GM21515 (cell line): ENCODE measurements at regions not wholly inside any gene's neighbourhood (a gene's known extent, or its start where the extent isn't known, plus 50 kb on each side); places are given as distances from the start of the nearest gene placed in this dataset.

Source experiments
- ATAC-seq: cut with Tn5 transposase; IDR thresholded peaks from one replicate; pipeline ENCODE4 v1.9.1; 2021; ENCODE audit not compliant: unreplicated experiment

DNA sequence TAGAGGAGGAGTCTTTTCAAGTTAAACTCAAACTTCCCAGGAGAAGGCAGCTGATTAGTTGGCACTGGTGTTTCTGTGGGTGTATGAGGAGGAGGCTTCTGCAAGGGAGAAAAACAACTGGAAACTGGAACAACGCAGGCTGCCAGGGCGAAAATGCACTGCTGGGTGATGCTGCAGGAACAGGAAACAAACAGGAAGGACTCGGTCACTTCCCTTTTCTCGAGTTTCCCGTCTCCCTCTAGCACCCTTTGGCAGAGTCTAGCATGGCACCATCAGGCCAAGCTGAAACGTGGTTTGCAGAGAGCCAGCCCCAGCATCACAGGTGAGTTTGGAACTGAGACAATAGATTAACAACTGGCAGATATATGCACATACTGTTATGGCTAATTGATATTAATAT lies 77.5 kb upstream of the CAST start:
- no peak for ATAC-seq

DNA sequence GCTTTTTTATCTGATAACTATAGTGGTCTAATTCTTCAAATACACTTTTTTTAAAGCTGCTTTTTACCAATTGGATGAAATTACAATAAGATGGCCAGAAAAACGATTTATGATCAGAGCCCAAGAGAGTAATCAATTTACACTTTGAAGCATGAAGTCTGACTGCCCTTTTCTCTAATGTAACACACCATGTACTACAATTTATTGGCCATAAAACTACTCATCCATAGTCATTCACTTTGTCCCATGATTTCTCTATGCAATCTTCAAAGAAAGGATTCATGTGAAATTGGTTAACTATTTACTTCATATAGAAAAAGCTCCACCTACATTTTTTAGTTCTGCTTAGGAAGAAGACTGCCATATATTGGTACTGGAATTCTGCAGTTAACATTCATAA lies 73.6 kb upstream of the CAST start:
- ATAC-seq: no peak

DNA sequence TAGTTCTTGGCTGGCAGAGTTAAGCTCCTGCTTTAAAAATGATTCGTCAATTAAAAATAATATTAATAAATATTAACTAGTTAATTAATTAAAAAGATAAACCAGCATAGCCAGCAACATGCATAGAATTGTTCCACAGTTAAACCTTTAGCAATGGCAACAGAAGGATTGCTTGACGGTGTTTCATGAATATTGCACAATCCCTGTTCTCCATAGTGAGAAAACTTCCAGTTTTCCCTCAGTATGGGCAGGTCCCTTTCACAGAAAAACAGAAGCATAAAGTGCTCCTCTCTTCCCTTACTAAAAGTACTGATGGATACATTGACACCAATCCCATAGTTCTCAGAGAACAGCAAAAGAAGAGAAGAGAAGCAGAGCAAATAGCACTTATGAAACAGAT lies 71.4 kb upstream of the CAST start:
- no peak for ATAC-seq

DNA sequence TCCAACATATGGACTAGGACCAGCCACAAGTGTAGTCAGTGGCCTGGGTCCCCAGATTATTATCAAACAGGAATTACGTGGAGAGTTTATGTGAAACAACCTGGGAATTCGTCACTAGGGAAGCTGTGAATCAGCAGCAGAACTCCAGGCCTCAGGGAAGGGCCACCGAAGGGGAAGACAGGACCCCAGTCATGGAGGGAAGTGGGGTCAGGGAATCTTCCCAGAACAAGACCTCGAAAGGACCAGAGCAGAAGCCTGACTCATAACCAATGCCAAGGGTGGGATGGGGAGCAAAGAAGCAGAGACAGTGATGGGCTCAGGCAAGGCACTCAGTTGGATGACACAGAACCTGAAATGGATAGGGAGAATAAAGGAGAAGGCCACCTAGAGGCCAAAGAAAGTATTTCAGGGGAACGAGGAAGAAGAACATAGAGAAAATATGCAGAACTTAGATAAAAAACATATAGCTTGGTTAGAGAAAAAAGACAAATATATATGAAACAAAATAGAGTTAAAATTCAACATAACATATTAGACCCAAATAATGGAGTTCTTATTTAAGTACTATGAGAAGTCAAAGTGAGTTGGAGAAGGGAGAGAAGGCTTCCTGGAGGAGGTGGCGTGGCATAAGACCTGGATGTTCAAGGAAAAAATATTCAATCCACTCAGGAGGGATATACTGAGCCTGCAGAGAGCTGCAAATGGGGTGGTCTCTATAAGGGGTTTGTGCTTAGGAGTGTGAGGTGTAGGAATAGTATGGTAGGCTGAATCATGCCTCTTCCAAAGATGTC lies 66.7 kb upstream of the CAST start:
- ATAC-seq: no peak

DNA sequence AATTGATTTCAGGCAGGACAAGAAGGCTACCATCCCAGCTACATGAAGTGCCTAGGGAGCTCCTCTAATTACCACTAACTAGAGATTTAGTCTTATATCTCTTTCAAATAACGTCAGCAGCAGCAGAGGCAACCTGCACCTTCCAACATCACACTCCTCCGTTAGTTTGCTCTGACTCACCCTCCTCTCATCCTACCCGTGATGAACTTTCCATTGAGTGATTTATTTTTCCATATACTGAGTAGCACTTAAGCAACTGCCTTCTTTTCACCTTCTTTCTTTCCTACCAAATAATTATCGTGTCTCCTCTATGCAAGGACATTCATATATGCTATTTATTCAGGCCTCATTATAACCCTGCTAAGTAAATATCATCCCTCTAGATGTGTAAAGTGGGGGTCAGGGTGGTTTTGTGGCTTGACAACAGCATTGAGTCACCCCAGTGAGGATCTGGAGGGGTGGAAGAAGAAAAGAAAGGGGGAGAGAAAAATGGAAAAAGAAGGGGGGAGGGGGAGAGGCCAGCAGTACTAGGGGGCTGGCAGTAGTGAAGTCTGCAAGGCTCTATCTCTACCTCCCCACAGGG lies 64.6 kb upstream of the CAST start:
- no peak for ATAC-seq

DNA sequence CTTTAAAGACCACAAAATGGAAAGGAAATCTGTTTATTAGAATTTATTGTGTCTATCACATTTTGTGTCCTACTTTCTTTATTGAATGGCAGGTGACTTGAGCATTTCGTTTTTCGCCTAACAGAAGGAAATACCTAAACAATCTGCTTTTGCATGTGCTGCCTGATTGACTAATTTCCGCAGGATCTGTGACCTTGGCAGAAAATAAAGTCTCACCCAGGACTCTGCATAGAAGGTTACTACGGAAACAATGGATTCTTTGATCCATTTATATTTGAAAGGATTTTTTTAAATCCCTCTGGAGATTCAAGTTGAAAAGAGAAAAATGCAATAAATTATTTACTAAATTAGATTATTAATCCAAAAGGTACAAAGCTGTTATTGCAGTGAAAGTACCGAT lies 61.0 kb upstream of the CAST start:
- ATAC-seq: no peak

DNA sequence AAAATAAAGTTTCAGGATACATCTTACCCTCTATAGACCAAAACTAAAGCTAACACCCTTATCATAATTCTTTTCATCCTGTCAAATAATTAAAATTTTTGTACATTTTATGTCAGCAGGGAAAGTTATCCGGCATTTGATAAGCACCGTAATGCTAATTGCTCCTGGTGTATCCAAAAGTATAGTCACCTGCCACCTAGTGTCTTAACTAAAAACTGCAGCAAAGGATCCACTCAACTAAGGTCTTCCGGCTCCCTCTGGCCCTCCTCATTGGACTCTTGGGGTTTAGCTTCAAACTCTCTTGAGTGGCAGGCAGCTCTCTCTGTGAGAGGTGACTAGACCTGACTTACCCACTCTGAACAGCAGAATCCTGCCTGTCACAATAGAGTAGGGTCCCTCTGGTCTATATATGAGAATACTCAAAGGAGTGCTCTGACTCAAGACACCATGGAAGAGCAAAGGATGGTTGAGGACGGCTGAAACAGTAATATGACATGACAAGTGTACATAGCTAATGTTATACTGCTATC lies 60.4 kb upstream of the CAST start:
- peak; percentile 89 for ATAC-seq

DNA sequence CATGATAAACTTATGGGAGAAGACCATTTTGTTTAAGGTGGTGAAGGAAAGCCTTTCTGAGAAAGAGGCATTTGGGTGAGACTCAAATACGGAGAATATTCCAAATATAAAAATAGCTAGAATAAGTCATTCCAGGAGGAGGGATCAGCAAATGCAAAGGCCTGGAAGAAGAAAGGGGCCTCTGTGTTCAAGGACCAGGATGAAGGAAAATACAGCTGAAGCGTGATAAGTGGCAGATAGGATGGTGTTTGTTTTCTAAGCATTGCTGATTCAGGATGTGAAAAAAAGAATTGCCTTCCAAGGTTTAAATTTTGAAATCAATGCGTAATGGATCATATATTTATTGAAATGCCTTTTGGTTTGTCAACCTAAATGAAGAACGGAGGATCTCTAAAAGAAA lies 59.4 kb upstream of the CAST start:
- ATAC-seq: no peak

DNA sequence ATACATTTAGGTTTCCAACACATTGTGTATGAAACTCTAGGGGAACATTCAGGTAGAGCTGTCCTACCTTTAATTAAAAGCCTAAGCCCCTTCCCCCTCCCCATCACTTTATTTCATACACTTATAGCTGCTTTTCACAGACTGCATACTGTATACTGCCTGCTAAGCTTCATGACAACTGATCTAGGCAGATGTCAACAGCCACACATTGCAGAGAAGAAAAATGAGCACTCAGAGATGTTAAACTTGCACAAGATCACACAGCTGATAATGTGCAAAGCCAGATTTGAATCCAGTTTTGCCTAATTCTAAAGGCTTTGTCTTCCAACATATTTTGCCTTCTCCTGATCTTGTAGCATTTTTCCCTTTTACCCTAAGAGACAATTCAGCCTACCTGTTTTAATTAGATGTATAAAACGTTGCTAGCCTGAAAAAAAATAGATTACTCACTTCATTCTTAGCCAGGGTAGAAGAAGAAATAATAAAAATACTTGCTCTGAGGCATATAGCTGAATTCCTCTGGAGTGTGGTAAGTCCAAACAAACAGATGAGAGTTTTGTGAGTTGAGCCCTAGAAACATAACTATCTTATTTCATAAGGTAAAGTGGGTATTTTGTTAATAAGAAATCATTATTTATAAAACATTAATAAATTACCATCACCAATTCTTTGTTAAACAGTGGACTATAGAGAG lies 56.9 kb upstream of the CAST start:
- ATAC-seq: no peak

DNA sequence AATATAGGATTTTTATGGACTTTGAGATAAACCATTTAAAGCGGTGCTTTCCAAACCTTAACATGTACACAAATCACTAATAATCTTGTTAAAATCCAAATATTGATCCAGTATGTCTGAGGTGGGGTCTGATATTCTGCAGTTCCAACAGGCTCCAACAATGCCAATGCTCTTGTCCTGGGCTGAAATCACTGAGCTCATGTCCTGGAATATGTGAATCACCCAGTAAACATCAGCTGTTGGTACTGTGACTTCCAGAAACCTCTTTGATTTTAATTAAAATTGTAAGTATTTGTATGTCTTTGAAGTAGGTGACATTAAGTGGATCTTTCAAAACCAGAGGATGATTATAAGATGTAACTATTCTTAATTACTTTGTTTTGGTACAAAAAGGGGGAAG lies 52.8 kb upstream of the CAST start:
- no peak for ATAC-seq

DNA sequence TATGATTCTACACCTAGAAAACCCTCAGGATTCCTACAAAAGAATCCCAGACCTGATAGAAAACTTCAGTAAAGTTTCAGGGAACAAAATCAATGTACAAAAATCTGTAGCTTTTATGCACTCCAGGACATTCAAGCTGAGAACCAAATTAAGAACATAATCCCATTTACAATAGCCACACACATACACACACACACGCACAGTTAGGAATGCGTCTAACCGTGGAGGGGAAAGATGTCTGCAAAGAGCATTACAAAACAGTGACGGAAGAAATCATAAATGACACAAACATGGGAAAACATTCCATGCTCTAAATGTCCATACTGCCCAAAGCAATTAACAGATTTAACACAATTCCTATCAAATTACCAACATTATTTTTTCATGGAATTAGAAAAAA lies 51.4 kb upstream of the CAST start:
- ATAC-seq: no peak

DNA sequence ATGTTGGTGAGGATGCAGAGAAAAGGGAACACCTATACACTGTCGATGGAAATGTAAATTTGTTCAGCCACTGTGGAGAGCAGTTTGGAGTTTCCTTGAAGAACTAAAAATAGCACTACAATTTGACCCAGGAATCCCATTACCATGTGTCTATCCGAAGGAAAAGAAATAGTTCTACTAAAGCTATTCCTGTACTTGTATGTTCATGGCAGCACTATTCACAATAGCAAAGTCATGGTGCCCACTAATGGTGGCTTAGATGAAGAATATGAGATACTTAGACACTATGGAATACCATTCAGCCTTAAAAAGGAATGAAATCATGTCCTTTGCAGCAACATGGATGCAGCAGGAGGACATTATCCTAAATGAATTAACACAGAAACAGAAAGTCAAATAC lies 50.2 kb upstream of the CAST start:
- no peak for ATAC-seq
